ENCODE measurements at regions not wholly inside any gene's neighbourhood (a gene's known extent, or its start where the extent isn't known, plus 50 kb on each side); places are given as distances from the start of the nearest gene placed in this dataset.

DNA sequence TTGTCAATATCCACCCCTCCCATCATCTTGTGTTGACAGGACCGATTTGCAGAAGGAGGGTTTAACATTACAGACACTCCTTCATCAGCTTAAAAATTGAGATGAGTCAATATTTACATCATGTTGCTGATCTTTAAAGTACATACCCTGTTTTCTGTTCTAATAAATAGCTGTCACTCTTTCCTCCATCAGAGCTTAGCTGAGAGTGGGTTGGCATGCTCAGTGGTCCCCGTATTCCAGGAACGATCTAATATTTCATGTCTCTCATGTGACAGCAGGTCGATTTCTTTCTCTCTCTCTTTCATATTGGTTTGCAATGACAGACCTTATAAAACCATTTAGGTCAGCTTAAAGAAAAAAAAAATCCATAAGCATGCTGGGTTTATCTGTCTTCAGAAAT, 950.6 kb downstream of the GALC start:
- intact Hi-C loops (cut with DNase I, micrococcal nuclease): no loop called here
- H3K27ac Mint-ChIP-seq: no peak overlapping the region
- H3K9me3 Mint-ChIP-seq: peaks cover 16% of the 10 kb centered on the region
- Histone ChIP-seq H3K27me3 (ENCODE audit: control insufficient read depth in 1 of 2, insufficient read depth in 2 of 2, low read length in 2 of 2) (no peaks in the 10 kb centered on the region), H3K4me1 (ENCODE audit: insufficient read depth, low read length) (no peaks in the 10 kb centered on the region), H3K27ac (ENCODE audit: low read depth in 1 of 2, low read length in 2 of 2) (no peak overlapping the region), H3K36me3 (ENCODE audit: insufficient read depth, low read length) (no peaks in the 10 kb centered on the region), H3K4me3 (ENCODE audit: low read length) (no peak overlapping the region), H3K9me3 (ENCODE audit: control insufficient read depth in 1 of 2, insufficient read depth in 1 of 2, low read length in 2 of 2) (peaks cover 0 to 3% of the 10 kb centered on the region in 2 experiments)
- ChIA-PET POLR2A (no interaction called here), CTCF (no interaction called here)
- DNase-seq (no peak), ATAC-seq (ENCODE audit: poor library complexity) (no peak)
- H3K4me1 Mint-ChIP-seq (ENCODE audit: low read depth): no peaks in the 10 kb centered on the region
- no peaks in the 10 kb centered on the region for H3K36me3 Mint-ChIP-seq (ENCODE audit: low read depth)
- H3K27me3 Mint-ChIP-seq: no peaks in the 10 kb centered on the region
- no peak overlapping the region for H3K4me3 Mint-ChIP-seq
- TF ChIP-seq, protein P1, sequence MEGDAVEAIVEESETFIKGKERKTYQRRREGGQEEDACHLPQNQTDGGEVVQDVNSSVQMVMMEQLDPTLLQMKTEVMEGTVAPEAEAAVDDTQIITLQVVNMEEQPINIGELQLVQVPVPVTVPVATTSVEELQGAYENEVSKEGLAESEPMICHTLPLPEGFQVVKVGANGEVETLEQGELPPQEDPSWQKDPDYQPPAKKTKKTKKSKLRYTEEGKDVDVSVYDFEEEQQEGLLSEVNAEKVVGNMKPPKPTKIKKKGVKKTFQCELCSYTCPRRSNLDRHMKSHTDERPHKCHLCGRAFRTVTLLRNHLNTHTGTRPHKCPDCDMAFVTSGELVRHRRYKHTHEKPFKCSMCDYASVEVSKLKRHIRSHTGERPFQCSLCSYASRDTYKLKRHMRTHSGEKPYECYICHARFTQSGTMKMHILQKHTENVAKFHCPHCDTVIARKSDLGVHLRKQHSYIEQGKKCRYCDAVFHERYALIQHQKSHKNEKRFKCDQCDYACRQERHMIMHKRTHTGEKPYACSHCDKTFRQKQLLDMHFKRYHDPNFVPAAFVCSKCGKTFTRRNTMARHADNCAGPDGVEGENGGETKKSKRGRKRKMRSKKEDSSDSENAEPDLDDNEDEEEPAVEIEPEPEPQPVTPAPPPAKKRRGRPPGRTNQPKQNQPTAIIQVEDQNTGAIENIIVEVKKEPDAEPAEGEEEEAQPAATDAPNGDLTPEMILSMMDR (IDR thresholded peaks at IDR 0.05): no peak

DNA sequence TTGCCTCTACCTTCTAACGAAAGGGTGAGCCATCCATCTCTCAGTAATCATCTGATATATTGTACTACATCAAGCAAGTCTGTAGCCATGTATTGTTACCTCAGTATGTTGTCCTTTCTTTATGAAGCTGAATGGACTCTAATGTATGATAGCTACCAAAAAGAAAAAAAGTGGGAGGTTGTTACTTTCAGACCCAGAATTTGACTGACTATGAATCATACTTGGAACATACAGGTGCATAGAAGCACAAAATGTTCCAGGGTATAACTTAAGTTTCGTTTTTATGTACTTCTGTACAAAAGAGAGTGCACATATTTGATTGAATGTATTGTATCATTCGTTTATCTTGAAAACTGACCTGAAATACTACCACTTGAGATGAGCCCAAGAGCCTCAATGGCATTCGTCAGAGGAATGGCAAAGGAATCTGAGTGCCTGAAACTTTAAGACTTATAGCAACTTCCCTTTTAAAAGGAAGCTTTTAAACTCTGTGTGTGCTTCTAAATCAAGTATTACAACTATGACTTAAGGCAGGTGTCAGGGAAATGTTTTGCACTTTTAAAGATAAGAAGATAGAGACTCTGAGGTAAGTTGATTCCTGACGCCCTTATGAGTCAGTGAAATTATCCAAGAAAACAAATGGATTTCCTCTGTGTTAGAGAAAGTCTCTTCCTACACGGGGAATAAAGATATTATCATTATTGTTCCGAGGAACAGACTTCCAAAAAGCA, 951.5 kb downstream of the GALC start:
- H3K27me3 Mint-ChIP-seq: no peaks in the 10 kb centered on the region
- CTCF ChIA-PET: no interaction called here

DNA sequence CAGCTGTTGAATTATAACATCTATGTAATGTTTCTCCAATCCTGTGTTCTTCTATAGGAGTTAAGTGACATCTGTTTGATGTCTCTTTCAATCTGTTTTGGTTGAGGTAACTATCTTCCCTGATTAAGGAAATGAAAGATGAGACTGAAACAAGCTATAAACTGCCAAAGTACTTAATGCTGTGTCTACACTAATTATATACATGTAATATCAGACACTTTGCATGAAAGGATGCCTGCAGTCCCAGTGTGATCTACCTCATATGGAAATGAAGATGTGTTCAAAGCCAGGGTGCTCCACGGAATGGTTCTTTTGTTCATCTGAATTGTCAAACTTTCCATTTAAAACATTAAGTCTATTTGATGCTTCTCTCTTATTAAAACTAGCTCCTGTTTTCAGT, 958.3 kb downstream of the GALC start:
- TF ChIP-seq, protein P1 (IDR thresholded peaks at IDR 0.05): no peak
- DNase-seq (no peak), ATAC-seq (ENCODE audit: poor library complexity) (no peak)
- ChIA-PET CTCF (no interaction called here), POLR2A (no interaction called here)
- Histone ChIP-seq H3K36me3 (ENCODE audit: insufficient read depth, low read length) (no peaks in the 10 kb centered on the region), H3K27me3 (ENCODE audit: control insufficient read depth in 1 of 2, insufficient read depth in 2 of 2, low read length in 2 of 2) (no peaks in the 10 kb centered on the region), H3K27ac (ENCODE audit: low read depth in 1 of 2, low read length in 2 of 2) (no peak overlapping the region), H3K9me3 (ENCODE audit: control insufficient read depth in 1 of 2, insufficient read depth in 1 of 2, low read length in 2 of 2) (peaks cover 0 to 8% of the 10 kb centered on the region in 2 experiments), H3K4me3 (ENCODE audit: low read length) (no peak overlapping the region), H3K4me1 (ENCODE audit: insufficient read depth, low read length) (no peaks in the 10 kb centered on the region)
- Mint-ChIP-seq H3K9me3 (peaks cover 13% of the 10 kb centered on the region), H3K4me1 (ENCODE audit: low read depth) (no peaks in the 10 kb centered on the region), H3K27me3 (no peaks in the 10 kb centered on the region), H3K4me3 (no peak overlapping the region), H3K27ac (no peak overlapping the region), H3K36me3 (ENCODE audit: low read depth) (no peaks in the 10 kb centered on the region)
- intact Hi-C loops (cut with DNase I, micrococcal nuclease): no loop called here

More for the DNA sequence above, 951.5 kb downstream of the GALC start:
- TF ChIP-seq, protein P1 (IDR thresholded peaks at IDR 0.05): no peak
- Mint-ChIP-seq H3K4me1 (ENCODE audit: low read depth) (no peaks in the 10 kb centered on the region), H3K36me3 (ENCODE audit: low read depth) (no peaks in the 10 kb centered on the region), H3K9me3 (peaks cover 12% of the 10 kb centered on the region), H3K4me3 (no peak overlapping the region), H3K27ac (no peak overlapping the region)
- Histone ChIP-seq H3K27me3 (ENCODE audit: control insufficient read depth in 1 of 2, insufficient read depth in 2 of 2, low read length in 2 of 2) (no peaks in the 10 kb centered on the region), H3K9me3 (ENCODE audit: control insufficient read depth in 1 of 2, insufficient read depth in 1 of 2, low read length in 2 of 2) (peaks cover 0 to 3% of the 10 kb centered on the region in 2 experiments), H3K4me3 (ENCODE audit: low read length) (no peak overlapping the region), H3K4me1 (ENCODE audit: insufficient read depth, low read length) (no peaks in the 10 kb centered on the region), H3K27ac (ENCODE audit: low read depth in 1 of 2, low read length in 2 of 2) (no peak overlapping the region), H3K36me3 (ENCODE audit: insufficient read depth, low read length) (no peaks in the 10 kb centered on the region)
- DNase-seq: no peak
- POLR2A ChIA-PET: no interaction called here
- no peak for ATAC-seq (ENCODE audit: poor library complexity)
- intact Hi-C loops (cut with DNase I, micrococcal nuclease): no loop called here
